ENCODE measurements at regions not wholly inside any gene's neighbourhood (a gene's known extent, or its start where the extent isn't known, plus 50 kb on each side); places are given as distances from the start of the nearest gene placed in this dataset.

DNA sequence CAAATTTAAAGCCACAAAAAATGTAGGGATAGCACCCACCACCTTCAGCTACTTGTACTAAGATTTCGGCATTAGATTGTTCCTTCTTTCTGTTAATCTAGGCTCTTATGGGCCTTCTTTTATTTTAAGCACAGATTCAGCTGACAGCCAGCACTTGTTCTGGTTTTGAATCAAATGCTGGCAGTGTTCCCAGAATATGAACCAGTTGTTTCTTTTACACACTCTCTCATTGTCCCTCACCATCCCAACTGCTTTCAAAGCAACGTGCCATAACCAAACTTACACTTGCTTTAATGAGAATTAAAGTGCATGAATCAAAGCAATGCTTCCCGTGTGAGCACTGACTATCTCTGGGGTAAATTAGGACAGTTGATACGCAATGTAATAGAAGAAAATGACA, 744.5 kb upstream of the FAM241A start:
- no peaks in the 10 kb centered on the region for H3K23me2 ChIP-seq (ENCODE audit: low read depth, low read length)
- H3K56ac ChIP-seq (replicated peaks; ENCODE audit: insufficient read length, low read depth, low read length): no peak overlapping the region
- H3K4me1 ChIP-seq (replicated peaks in 1 of 4; ENCODE audit: control insufficient read depth in 3 of 4, insufficient read depth in 4 of 4, low read length in 3 of 4): no peaks in the 10 kb centered on the region
- POLR2A ChIA-PET (ENCODE audit: partially characterized antibody): no interaction called here
- peaks cover 0 to 1% (median 0%) of the 10 kb centered on the region in 4 experiments; a peak in 1 of 7 replicates for H3K27me3 ChIP-seq (replicated peaks in 1 of 4; ENCODE audit: control insufficient read depth in 3 of 4, extremely low read depth in 1 of 4, insufficient read depth in 3 of 4, low read length in 3 of 4)
- no peak overlapping the region for H2AK5ac ChIP-seq (ENCODE audit: low read depth, low read length)
- no peak overlapping the region for H3K18ac ChIP-seq (ENCODE audit: extremely low read depth, low read length)
- no peak overlapping the region for H3K4me2 ChIP-seq (ENCODE audit: insufficient read depth in 1 of 2, low read depth in 2 of 2, low read length in 2 of 2)
- no peaks in the 10 kb centered on the region; a peak in 1 of 8 replicates for H3K36me3 ChIP-seq (ENCODE audit: control insufficient read depth in 2 of 4, insufficient read depth in 4 of 4, low read length in 3 of 4)
- DNase-seq (ENCODE audit: low read depth in 1 of 2, low spot score in 2 of 2) (no peak), FAIRE-seq (no peak)
- H2BK5ac ChIP-seq (ENCODE audit: low read depth, low read length): no peak overlapping the region
- TF ChIP-seq KDM5A (IDR thresholded peaks at IDR 0.05; ENCODE audit: low read length): no peak
- no peak for TF ChIP-seq RXRA (IDR thresholded peaks at IDR 0.05; ENCODE audit: insufficient read depth, low read depth, low read length)
- TF ChIP-seq SRF (IDR thresholded peaks at IDR 0.05; ENCODE audit: low read depth, low read length): no peak
- TF ChIP-seq SIRT6 (IDR thresholded peaks at IDR 0.05; ENCODE audit: low read length): no peak
- no peak for TF ChIP-seq SIN3A (conservative IDR thresholded peaks at IDR 0.05 in 1 of 2, IDR thresholded peaks at IDR 0.05 in 1 of 2; ENCODE audit: low read depth in 1 of 2, low read length in 2 of 2)
- TF ChIP-seq SP4 (IDR thresholded peaks at IDR 0.05; ENCODE audit: low read length): no peak
- TF ChIP-seq CHD2 (IDR thresholded peaks at IDR 0.05; ENCODE audit: low read length): no peak
- H2BK12ac ChIP-seq (ENCODE audit: low read depth, low read length): no peak overlapping the region
- H3K23ac ChIP-seq (ENCODE audit: insufficient read length): no peak overlapping the region
- no peak overlapping the region for H3K14ac ChIP-seq (ENCODE audit: insufficient read length)
- H2BK20ac ChIP-seq (ENCODE audit: low read length): no peak overlapping the region
- H2AFZ ChIP-seq (ENCODE audit: low read length): no peak overlapping the region; the same call in 1 of the 2 replicates
- no peak overlapping the region for H3K9ac ChIP-seq (replicated peaks in 1 of 4; ENCODE audit: extremely low read depth in 1 of 4, low read depth in 3 of 4, low read length in 3 of 4)
- no peak overlapping the region for H3K27ac ChIP-seq (ENCODE audit: low read depth, low read length)
- H3K79me1 ChIP-seq (ENCODE audit: low read depth, low read length): no peaks in the 10 kb centered on the region
- H4K20me1 ChIP-seq (replicated peaks in 1 of 2; ENCODE audit: control insufficient read depth in 1 of 2, insufficient read depth in 2 of 2, low read length in 2 of 2): peaks cover 0 to 3% of the 10 kb centered on the region in 2 experiments
- WGBS, 2 experiments (ENCODE audit: extremely low coverage in 1 of 2, insufficient coverage in 1 of 2, insufficient read length in 1 of 2, insufficient replicate concordance in 2 of 2, low coverage in 1 of 2, low lambda C conversion rate in 2 of 2, missing lambda C conversion rate in 1 of 2): 92% methylated on average over 4 of the region's 4 CpGs; no CpG with 5 or more reads in 1 of the 2 experiments
- H2BK120ac ChIP-seq (replicated peaks; ENCODE audit: low read depth, low read length): no peak overlapping the region
- no peak overlapping the region for H4K5ac ChIP-seq (ENCODE audit: insufficient read length, low read depth, low read length)
- no peak overlapping the region for H4K91ac ChIP-seq (replicated peaks; ENCODE audit: insufficient read length, low read length)
- CTCF ChIA-PET (ENCODE audit: partially characterized antibody): no interaction called here
- no peaks in the 10 kb centered on the region for H3K9me3 ChIP-seq (ENCODE audit: insufficient read depth in 2 of 2, low read depth in 1 of 2, low read length in 1 of 2)
- no peak overlapping the region for H3K4ac ChIP-seq (replicated peaks; ENCODE audit: insufficient read length, low read depth, low read length)
- H3K79me2 ChIP-seq (ENCODE audit: control insufficient read depth in 1 of 2, insufficient read depth in 2 of 2, low read length in 2 of 2): no peaks in the 10 kb centered on the region
- H3K4me3 ChIP-seq (ENCODE audit: extremely low read depth in 1 of 4, insufficient read depth in 2 of 4, low read depth in 3 of 4, low read length in 4 of 4): no peak overlapping the region
- H2BK15ac ChIP-seq (ENCODE audit: low read length): no peak overlapping the region
- no peak overlapping the region for H4K8ac ChIP-seq (ENCODE audit: extremely low read depth, insufficient read depth, low read length)
